Transverse colon (tissue), 3 donors: ENCODE measurements at regions not wholly inside any gene's neighbourhood (a gene's known extent, or its start where the extent isn't known, plus 50 kb on each side); places are given as distances from the start of the nearest gene placed in this dataset.

Experiments used
- CTCF ChIP-seq, 5 experiments: fragments of 200-600 bp in 3 of 5; fragments of 450-650 bp in 2 of 5; sonication (generic) in 3 of 5; IDR thresholded peaks; 1 replicate in 2 of 5; 2 replicates in 3 of 5; pipeline ENCODE4 v1.5.1; 2016 to 2017; ENCODE audit warnings: antibody characterized with exemption in 5 of 5, inconsistent platforms in 3 of 5, mild to moderate bottlenecking in 2 of 5, moderate library complexity in 1 of 5
- EP300 ChIP-seq: sonication (generic); formaldehyde crosslinking; IDR thresholded peaks from one replicate; pipeline ENCODE4 v1.6.1; 2017; ENCODE audit warnings: antibody characterized with exemption, low read depth
- POLR2A ChIP-seq: fragments of 450-650 bp; IDR thresholded peaks from one replicate; pipeline ENCODE4 v1.6.1; 2016; ENCODE audit warnings: antibody characterized with exemption, mild to moderate bottlenecking, moderate library complexity

DNA sequence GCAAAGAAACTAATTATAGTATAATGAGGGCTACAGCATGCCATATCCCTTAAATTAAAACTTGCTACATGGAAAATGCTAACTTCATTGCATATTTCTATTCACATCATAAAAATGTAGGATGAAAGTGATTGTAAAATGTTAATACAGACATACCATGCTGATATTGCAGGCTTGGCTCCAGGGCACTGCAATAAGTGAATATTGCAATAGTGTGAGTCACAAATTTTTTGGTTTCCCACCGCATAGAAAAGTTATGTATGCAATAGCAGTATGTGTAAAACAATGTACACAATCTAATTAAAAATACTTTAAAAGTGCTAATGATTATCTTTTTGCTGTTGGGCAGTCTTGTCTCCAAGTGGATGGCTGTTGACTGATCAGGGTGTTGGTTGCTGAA is 162.1 kb downstream of the CD8B2 start:
- TF ChIP-seq POLR2A (no peak), CTCF (IDR thresholded peaks at IDR 0.05) (no peak), EP300 (no peak)
